Natural killer cell (primary cell): ENCODE measurements at regions not wholly inside any gene's neighbourhood (a gene's known extent, or its start where the extent isn't known, plus 50 kb on each side); places are given as distances from the start of the nearest gene placed in this dataset.

Experiments used
- ATAC-seq, 3 donors: fragments of 150-1000 bp in 2 of 3; fragments of 200-7000 bp in 1 of 3; cut with Tn5 transposase; 1 replicate in 1 of 3; 2 replicates in 2 of 3; pipeline ENCODE4 v1.10.0; 2021; ENCODE audit warnings: mild to moderate bottlenecking in 2 of 3, moderate library complexity in 2 of 3
- DNase-seq, 2 donors: peaks; one replicate each; pipeline versions ENCODE4 v3.0.0 to v3.0.0-alpha.2; 2013 to 2021; ENCODE audit warnings: mixed read lengths in 1 of 2
- H3K27ac ChIP-seq: one replicate; pipeline ENCODE4 v1.5.1; 2013; ENCODE audit warnings: mild to moderate bottlenecking, low read length
- H3K27me3 ChIP-seq: one replicate; pipeline ENCODE4 v1.6.1; 2013; ENCODE audit warnings: low read length; ENCODE audit not compliant: control insufficient read depth, insufficient read depth
- H3K36me3 ChIP-seq: one replicate; pipeline ENCODE4 v1.6.1; 2013; ENCODE audit warnings: low read length; ENCODE audit not compliant: control insufficient read depth, insufficient read depth
- H3K4me1 ChIP-seq: one replicate; pipeline ENCODE4 v1.6.1; 2013; ENCODE audit warnings: low read length; ENCODE audit not compliant: control insufficient read depth, insufficient read depth
- H3K4me3 ChIP-seq: one replicate; pipeline ENCODE4 v1.5.1; 2013; ENCODE audit warnings: low read length
- H3K9me3 ChIP-seq: one replicate; pipeline ENCODE4 v1.6.1; 2013; ENCODE audit warnings: low read length; ENCODE audit not compliant: control insufficient read depth, insufficient read depth
- H3K27ac Mint-ChIP-seq, 2 donors: one replicate each; pipeline ENCODE4 v1.8.0; 2022; ENCODE audit warnings: mild to moderate bottlenecking in 2 of 2, mixed read lengths in 2 of 2, moderate library complexity in 1 of 2
- H3K27me3 Mint-ChIP-seq, 2 donors: one replicate each; pipeline ENCODE4 v1.8.0; 2022; ENCODE audit warnings: low read depth in 2 of 2, mixed read lengths in 2 of 2
- H3K36me3 Mint-ChIP-seq: one replicate; pipeline ENCODE4 v1.8.0; 2022; ENCODE audit warnings: mixed read lengths
- H3K4me1 Mint-ChIP-seq, 2 donors: one replicate each; pipeline ENCODE4 v1.8.0; 2022; ENCODE audit warnings: mixed read lengths in 2 of 2
- H3K4me3 Mint-ChIP-seq: one replicate; pipeline ENCODE4 v1.8.0; 2022; ENCODE audit warnings: mild to moderate bottlenecking, moderate library complexity, mixed read lengths
- H3K9me3 Mint-ChIP-seq, 2 donors: one replicate each; pipeline ENCODE4 v1.8.0; 2022; ENCODE audit warnings: mixed read lengths in 2 of 2
- CTCF ChIP-seq: fragments of 200-600 bp; IDR thresholded peaks from one replicate; pipeline ENCODE4 v1.8.0; 2022; ENCODE audit warnings: antibody characterized with exemption
- WGBS: methylation state at CpG from one replicate; pipeline ENCODE4 v1.1.7; 2013; ENCODE audit warnings: missing lambda C conversion rate; ENCODE audit not compliant: insufficient coverage; 5-methylcytosine and 5-hydroxymethylcytosine counted together
- intact Hi-C: fragments of 100-400 bp; cut with micrococcal nuclease; formaldehyde crosslinking; loops from one replicate; pipeline ENCODE4 v1.14.2; 2022

DNA sequence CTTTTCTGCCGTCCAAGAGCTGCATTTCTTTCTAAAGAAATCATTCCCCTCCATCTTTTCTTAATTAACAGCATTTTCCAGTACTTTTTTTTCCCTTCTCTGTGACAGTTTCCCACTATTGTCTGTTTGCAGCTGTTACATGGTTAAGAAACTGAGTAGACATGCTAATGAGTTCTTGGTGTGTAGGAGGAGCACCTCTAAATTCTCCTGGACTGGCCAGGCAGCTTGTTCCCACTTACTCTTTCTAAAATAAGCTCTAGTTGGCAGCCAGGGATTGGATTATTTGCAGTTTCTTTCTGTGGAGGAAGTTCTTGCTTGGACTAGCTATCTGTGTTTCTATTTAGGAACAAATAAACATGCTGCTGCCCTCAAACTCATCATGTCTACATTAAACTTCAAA, 235.1 kb upstream of the GAP43 start:
- no peaks in the 10 kb centered on the region for H3K4me1 ChIP-seq
- H3K36me3 Mint-ChIP-seq, result no peaks in the 10 kb centered on the region
- TF ChIP-seq CTCF, result no peak
- H3K4me1 Mint-ChIP-seq, result no peaks in the 10 kb centered on the region
- no peak overlapping the region for H3K4me3 Mint-ChIP-seq
- ATAC-seq (no peak), DNase-seq (no peak)
- H3K4me3 ChIP-seq, result no peak overlapping the region
- no peak overlapping the region for H3K27ac Mint-ChIP-seq
- no peaks in the 10 kb centered on the region for H3K9me3 ChIP-seq
- intact Hi-C loops, result no loop called here
- H3K27me3 Mint-ChIP-seq, result peaks cover 0 to 3% of the 10 kb centered on the region in 2 donors
- no peak overlapping the region for H3K27ac ChIP-seq
- H3K36me3 ChIP-seq, result no peaks in the 10 kb centered on the region
- H3K9me3 Mint-ChIP-seq, result peaks cover 0 to 2% of the 10 kb centered on the region in 2 donors
- no peaks in the 10 kb centered on the region for H3K27me3 ChIP-seq
- 71% methylated on average over 1 of the region's 1 CpG for WGBS

DNA sequence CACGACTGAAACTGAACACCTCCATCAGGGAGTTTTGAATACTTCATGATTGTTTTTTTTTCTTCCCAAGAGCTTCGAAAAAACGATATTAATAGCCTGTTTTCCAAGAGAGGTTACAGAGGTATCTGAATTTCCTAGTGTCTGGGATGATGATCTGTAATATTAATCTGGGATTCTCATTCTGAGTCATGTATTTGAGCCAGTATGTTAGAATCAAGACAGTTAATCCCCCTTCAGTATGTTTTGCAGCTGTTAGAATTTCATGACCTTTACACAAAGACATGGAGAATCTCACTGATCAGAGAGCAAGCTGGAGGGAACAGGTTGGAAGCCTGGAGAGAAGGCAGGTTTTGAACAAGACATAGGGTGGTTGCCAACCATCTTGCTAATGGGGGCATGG, 234.5 kb upstream of the GAP43 start:
- peaks cover 0 to 2% of the 10 kb centered on the region in 2 donors for H3K9me3 Mint-ChIP-seq
- Histone ChIP-seq H3K4me3 (no peak overlapping the region), H3K36me3 (no peaks in the 10 kb centered on the region), H3K9me3 (no peaks in the 10 kb centered on the region), H3K4me1 (no peaks in the 10 kb centered on the region), H3K27ac (no peak overlapping the region), H3K27me3 (no peaks in the 10 kb centered on the region)
- H3K4me3 Mint-ChIP-seq, result no peak overlapping the region
- WGBS, result 100% methylated on average over 2 of the region's 3 CpGs
- no peaks in the 10 kb centered on the region for H3K36me3 Mint-ChIP-seq
- ATAC-seq (no peak), DNase-seq (no peak)
- TF ChIP-seq CTCF, result no peak
- intact Hi-C loops, result no loop called here
- H3K27me3 Mint-ChIP-seq, result peaks cover 0 to 3% of the 10 kb centered on the region in 2 donors
- no peaks in the 10 kb centered on the region for H3K4me1 Mint-ChIP-seq
- H3K27ac Mint-ChIP-seq, result no peak overlapping the region

DNA sequence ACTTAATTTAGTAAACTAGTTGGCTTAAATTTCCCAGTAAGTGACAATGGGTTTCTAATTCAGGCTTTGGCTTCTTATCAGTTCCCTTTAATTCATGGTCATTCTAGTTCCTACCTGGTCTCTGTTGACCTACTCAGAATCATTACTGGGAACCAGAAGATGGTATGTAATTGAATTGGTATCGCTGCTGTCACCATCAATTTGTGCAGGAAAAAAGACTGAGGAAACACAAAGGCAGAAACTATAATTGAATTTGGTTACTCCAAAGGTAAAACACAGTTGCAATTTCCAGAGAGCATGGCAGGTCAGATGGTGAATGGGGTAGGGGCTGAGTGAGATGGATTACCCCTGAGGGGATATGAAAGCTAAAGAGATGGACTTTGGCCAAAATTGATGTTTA, 226.5 kb upstream of the GAP43 start:
- H3K4me1 ChIP-seq, result no peaks in the 10 kb centered on the region
- intact Hi-C loops, result no loop called here
- no peaks in the 10 kb centered on the region for H3K9me3 ChIP-seq
- H3K4me3 Mint-ChIP-seq, result no peak overlapping the region
- H3K4me3 ChIP-seq, result no peak overlapping the region
- H3K4me1 Mint-ChIP-seq, result no peaks in the 10 kb centered on the region
- WGBS, result 94% methylated on average over 1 of the region's 1 CpG
- no peaks in the 10 kb centered on the region for H3K9me3 Mint-ChIP-seq
- H3K36me3 ChIP-seq, result no peaks in the 10 kb centered on the region
- TF ChIP-seq CTCF, result no peak
- H3K27ac Mint-ChIP-seq, result no peak overlapping the region
- H3K27me3 Mint-ChIP-seq, result no peaks in the 10 kb centered on the region
- ATAC-seq (no peak), DNase-seq (no peak)
- H3K36me3 Mint-ChIP-seq, result no peaks in the 10 kb centered on the region
- no peaks in the 10 kb centered on the region for H3K27me3 ChIP-seq
- no peak overlapping the region for H3K27ac ChIP-seq

DNA sequence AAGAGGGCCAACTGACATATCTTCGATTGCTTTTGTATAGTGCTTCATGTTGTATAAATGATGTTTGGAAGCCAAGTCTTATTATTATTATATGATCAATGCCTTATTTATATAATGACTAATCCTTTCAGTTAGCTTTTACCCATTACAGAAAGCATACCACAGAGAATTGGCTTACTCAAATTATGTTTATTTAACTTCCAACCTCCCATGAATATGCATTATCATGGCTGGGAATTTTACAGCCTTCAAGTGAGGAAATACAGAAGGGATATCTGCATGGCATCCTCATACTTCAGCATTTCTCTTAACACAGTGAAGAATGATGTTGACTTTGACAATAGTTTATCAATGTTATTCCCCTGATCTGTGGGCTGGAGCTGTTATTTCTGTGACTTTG, 225.9 kb upstream of the GAP43 start:
- Mint-ChIP-seq H3K9me3 (no peaks in the 10 kb centered on the region), H3K4me1 (no peaks in the 10 kb centered on the region), H3K27me3 (no peaks in the 10 kb centered on the region), H3K27ac (no peak overlapping the region), H3K4me3 (no peak overlapping the region), H3K36me3 (no peaks in the 10 kb centered on the region)
- no peak for DNase-seq
- ATAC-seq, result no peak
- Histone ChIP-seq H3K27me3 (no peaks in the 10 kb centered on the region), H3K9me3 (no peaks in the 10 kb centered on the region), H3K36me3 (no peaks in the 10 kb centered on the region), H3K27ac (no peak overlapping the region), H3K4me3 (no peak overlapping the region), H3K4me1 (no peaks in the 10 kb centered on the region)
- WGBS, result no CpG with 5 or more reads among the region's 1 CpG
- TF ChIP-seq CTCF, result no peak
- intact Hi-C loops, result no loop called here
